Suprapubic skin (tissue), 4 donors: ENCODE measurements at regions not wholly inside any gene's neighbourhood (a gene's known extent, or its start where the extent isn't known, plus 50 kb on each side); places are given as distances from the start of the nearest gene placed in this dataset.

Source experiments
- EP300 ChIP-seq: sonication (generic); formaldehyde crosslinking; IDR thresholded peaks from one replicate; pipeline ENCODE4 v1.6.1; 2017; ENCODE audit warnings: antibody characterized with exemption
- POLR2AphosphoS5 ChIP-seq, 3 donors: sonication (generic); formaldehyde crosslinking; IDR thresholded peaks; one replicate each; pipeline ENCODE4 v1.6.1; 2017; ENCODE audit warnings: antibody characterized with exemption in 3 of 3

GRCh38 chr6:62354261-62354660, 68.2 kb upstream of the KHDRBS2 start:
- TF ChIP-seq POLR2AphosphoS5 (IDR thresholded peaks at IDR 0.05) (no peak), EP300 (no peak)
